ENCODE measurements at regions not wholly inside any gene's neighbourhood (a gene's known extent, or its start where the extent isn't known, plus 50 kb on each side); places are given as distances from the start of the nearest gene placed in this dataset.

- Histone ChIP-seq H3K4me1 (ENCODE audit: insufficient read depth, poor library complexity, severe bottlenecking) (no peaks in the 10 kb centered on the region), H3K9me3 (ENCODE audit: severe bottlenecking) (no peaks in the 10 kb centered on the region), H3K27ac (ENCODE audit: poor library complexity, severe bottlenecking) (no peak overlapping the region), H3K36me3 (ENCODE audit: low read depth) (no peaks in the 10 kb centered on the region), H3K27me3 (ENCODE audit: insufficient read depth, poor library complexity, severe bottlenecking) (no peaks in the 10 kb centered on the region), H3K4me3 (ENCODE audit: severe bottlenecking) (no peak overlapping the region)
- no peak for TF ChIP-seq CTCF (IDR thresholded peaks at IDR 0.05; ENCODE audit: poor library complexity, severe bottlenecking)
- DNase-seq (ENCODE audit: low spot score): no peak
- no peak for ATAC-seq (ENCODE audit: low read depth)
These were observed 57.4 kb upstream of the BAIAP2L1 start for GRCh38 chr7:98458090-98458875.

DNA sequence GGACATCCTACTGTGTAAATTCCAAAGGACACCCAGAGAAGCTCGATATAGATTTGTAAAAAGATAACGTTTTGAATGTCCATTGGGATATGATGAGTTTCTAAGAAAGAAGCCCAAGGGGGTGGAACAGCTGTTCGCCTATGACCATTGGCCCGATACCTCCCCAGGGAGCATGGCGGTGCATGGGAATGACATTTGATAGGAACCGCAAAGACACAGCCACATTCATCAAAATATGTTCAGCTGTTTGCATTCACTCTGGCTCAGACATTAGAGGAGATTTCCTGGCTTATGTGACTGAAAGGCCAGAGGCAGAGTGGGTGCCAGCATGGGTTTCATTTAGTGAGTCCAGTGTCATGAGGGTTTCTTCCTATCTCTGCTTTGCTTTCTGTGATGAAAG, 56.0 kb upstream of the BAIAP2L1 start:
- Histone ChIP-seq H3K4me1 (ENCODE audit: insufficient read depth, poor library complexity, severe bottlenecking) (no peaks in the 10 kb centered on the region), H3K27me3 (ENCODE audit: insufficient read depth, poor library complexity, severe bottlenecking) (no peaks in the 10 kb centered on the region), H3K4me3 (ENCODE audit: severe bottlenecking) (no peak overlapping the region), H3K9me3 (ENCODE audit: severe bottlenecking) (no peaks in the 10 kb centered on the region), H3K36me3 (ENCODE audit: low read depth) (no peaks in the 10 kb centered on the region), H3K27ac (ENCODE audit: poor library complexity, severe bottlenecking) (no peak overlapping the region)
- no peak for ATAC-seq (ENCODE audit: low read depth)
- no peak for DNase-seq (ENCODE audit: low spot score)
- TF ChIP-seq CTCF (IDR thresholded peaks at IDR 0.05; ENCODE audit: poor library complexity, severe bottlenecking): no peak

DNA sequence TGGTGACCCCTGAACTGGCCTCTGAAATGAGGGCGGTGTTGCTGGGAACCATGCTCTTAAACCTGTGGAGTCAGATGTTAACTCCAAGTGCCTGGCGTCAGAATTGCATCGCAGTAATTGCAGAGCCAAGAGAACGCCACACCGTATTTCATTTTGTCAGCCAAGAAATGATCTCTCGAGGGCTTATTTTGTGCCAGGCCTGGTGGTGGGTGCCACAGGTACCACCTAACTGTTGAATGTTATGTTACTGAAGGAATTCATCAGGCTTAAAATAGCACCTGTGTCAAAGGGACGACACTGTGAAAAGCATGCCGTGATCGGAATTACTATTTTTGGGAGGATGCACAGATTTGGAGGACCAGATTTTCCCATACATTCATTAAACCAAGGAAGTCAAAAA, 51.9 kb upstream of the BAIAP2L1 start:
- TF ChIP-seq CTCF (IDR thresholded peaks at IDR 0.05; ENCODE audit: poor library complexity, severe bottlenecking): no peak
- H3K9me3 ChIP-seq (ENCODE audit: severe bottlenecking): no peaks in the 10 kb centered on the region
- H3K36me3 ChIP-seq (ENCODE audit: low read depth): no peaks in the 10 kb centered on the region
- no peak for DNase-seq (ENCODE audit: low spot score)
- no peak overlapping the region for H3K27ac ChIP-seq (ENCODE audit: poor library complexity, severe bottlenecking)
- H3K4me1 ChIP-seq (ENCODE audit: insufficient read depth, poor library complexity, severe bottlenecking): no peaks in the 10 kb centered on the region
- H3K4me3 ChIP-seq (ENCODE audit: severe bottlenecking): no peak overlapping the region
- no peak for ATAC-seq (ENCODE audit: low read depth)
- no peaks in the 10 kb centered on the region for H3K27me3 ChIP-seq (ENCODE audit: insufficient read depth, poor library complexity, severe bottlenecking)

Measured in RWPE2 (cell line).